H1 (cell line): ENCODE measurements at regions not wholly inside any gene's neighbourhood (a gene's known extent, or its start where the extent isn't known, plus 50 kb on each side); places are given as distances from the start of the nearest gene placed in this dataset.

Experiments
- CTCF ChIA-PET: fragments of 300-600 bp; sonication (Branson Sonifier 250); formaldehyde crosslinking; loops from one replicate; lab custom pipeline; 2021; ENCODE audit not compliant: partially characterized antibody; lab: Charles Lee
- POLR2A ChIA-PET: fragments of 300-600 bp; sonication (Branson Sonifier 250); formaldehyde crosslinking; loops from one replicate; lab custom pipeline; 2021; ENCODE audit warnings: inconsistent platforms; ENCODE audit not compliant: partially characterized antibody; lab: Charles Lee
- DNase-seq, 2 experiments: peaks; one replicate each; pipeline versions ENCODE4 v3.0.0 to v3.0.0-alpha.2; 2010 to 2022; ENCODE audit warnings: low spot score in 2 of 2, low read depth in 1 of 2, mixed read lengths in 1 of 2
- FAIRE-seq: peaks from 2 replicates; lab custom pipeline; 2011; peaks lifted over from hg19 to GRCh38; lab: Jason Lieb, UNC
- H2AFZ ChIP-seq: 2 replicates; pipeline ENCODE4 v1.8.1; 2012; ENCODE audit warnings: low read length, inconsistent platforms
- H2AK5ac ChIP-seq: 2 replicates; pipeline ENCODE4 v1.6.1; 2013; ENCODE audit warnings: low read depth, low read length
- H2BK120ac ChIP-seq: replicated peaks from 2 replicates; pipeline ENCODE3; 2013; ENCODE audit warnings: low read depth, low read length, inconsistent platforms
- H2BK12ac ChIP-seq: 2 replicates; pipeline ENCODE4 v1.6.1; 2013; ENCODE audit warnings: low read depth, low read length
- H2BK15ac ChIP-seq: 2 replicates; pipeline ENCODE4 v1.6.1; 2013; ENCODE audit warnings: low read length
- H2BK20ac ChIP-seq: 2 replicates; pipeline ENCODE4 v1.6.1; 2013; ENCODE audit warnings: low read length
- H2BK5ac ChIP-seq: 2 replicates; pipeline ENCODE4 v1.6.1; 2013; ENCODE audit warnings: low read depth, low read length
- H3K14ac ChIP-seq: 2 replicates; pipeline ENCODE4 v1.6.1; 2013; ENCODE audit warnings: inconsistent platforms; ENCODE audit not compliant: insufficient read length
- H3K18ac ChIP-seq: 2 replicates; pipeline ENCODE4 v1.6.1; 2013; ENCODE audit warnings: low read length; ENCODE audit errors: extremely low read depth
- H3K23ac ChIP-seq: 2 replicates; pipeline ENCODE4 v1.6.1; 2013; ENCODE audit warnings: inconsistent platforms; ENCODE audit not compliant: insufficient read length
- H3K23me2 ChIP-seq: 2 replicates; pipeline ENCODE4 v1.6.1; 2013; ENCODE audit warnings: low read depth, low read length
- H3K27ac ChIP-seq: 2 replicates; pipeline ENCODE4 v1.6.1; 2011; ENCODE audit warnings: low read depth, low read length, inconsistent platforms
- H3K27me3 ChIP-seq, 4 experiments: replicated peaks in 1 of 4; 1 replicate in 1 of 4; 2 replicates in 3 of 4; pipeline versions ENCODE4 v1.6.1 to v1.8.1; 2011 to 2013; ENCODE audit warnings: low read length in 3 of 4, mild to moderate bottlenecking in 3 of 4, inconsistent platforms in 2 of 4, mixed read lengths in 2 of 4, moderate library complexity in 1 of 4; ENCODE audit not compliant: control insufficient read depth in 3 of 4, insufficient read depth in 3 of 4; ENCODE audit errors: extremely low read depth in 1 of 4
- H3K36me3 ChIP-seq, 4 experiments: 2 replicates each; pipeline versions ENCODE4 v1.6.1 to v1.8.1; 2011 to 2013; ENCODE audit warnings: mild to moderate bottlenecking in 4 of 4, low read length in 3 of 4, moderate library complexity in 2 of 4, control low read depth in 1 of 4, inconsistent platforms in 1 of 4; ENCODE audit not compliant: insufficient read depth in 4 of 4, control insufficient read depth in 2 of 4
- H3K4ac ChIP-seq: replicated peaks from 2 replicates; pipeline ENCODE3; 2013; ENCODE audit warnings: low read length, low read depth, mixed read lengths, inconsistent platforms; ENCODE audit not compliant: insufficient read length
- H3K4me1 ChIP-seq, 4 experiments: replicated peaks in 1 of 4; 1 replicate in 1 of 4; 2 replicates in 3 of 4; pipeline versions ENCODE4 v1.6.1 to v1.8.1; 2011 to 2013; ENCODE audit warnings: low read length in 3 of 4, inconsistent platforms in 2 of 4, mixed read lengths in 1 of 4; ENCODE audit not compliant: insufficient read depth in 4 of 4, control insufficient read depth in 3 of 4
- H3K4me2 ChIP-seq, 2 experiments: 2 replicates each; pipeline versions ENCODE4 v1.6.1 to v1.8.1; 2011 to 2013; ENCODE audit warnings: low read depth in 2 of 2, low read length in 2 of 2, control low read depth in 1 of 2, inconsistent platforms in 1 of 2, mild to moderate bottlenecking in 1 of 2; ENCODE audit not compliant: insufficient read depth in 1 of 2
- H3K4me3 ChIP-seq, 4 experiments: fragments of 200-600, 300-600 bp in 1 of 4; sonication (generic), shearing (Covaris generic), sonication (Bioruptor Twin) in 1 of 4; 2 replicates each; pipeline versions ENCODE4 v1.5.1 to v1.8.1; 2011 to 2016; ENCODE audit warnings: low read length in 4 of 4, low read depth in 3 of 4, control low read depth in 2 of 4, inconsistent platforms in 2 of 4, mild to moderate bottlenecking in 2 of 4, mixed read lengths in 1 of 4, moderate library complexity in 1 of 4; ENCODE audit not compliant: insufficient read depth in 2 of 4; ENCODE audit errors: extremely low read depth in 1 of 4
- H3K56ac ChIP-seq: replicated peaks from 2 replicates; pipeline ENCODE3; 2013; ENCODE audit warnings: low read depth, mild to moderate bottlenecking, mixed read lengths, low read length, inconsistent platforms; ENCODE audit not compliant: insufficient read length
- H3K79me1 ChIP-seq: 2 replicates; pipeline ENCODE4 v1.6.1; 2013; ENCODE audit warnings: low read depth, low read length, control low read depth
- H3K79me2 ChIP-seq, 2 experiments: 2 replicates each; pipeline versions ENCODE4 v1.6.1 to v1.8.1; 2012 to 2013; ENCODE audit warnings: low read length in 2 of 2, mild to moderate bottlenecking in 2 of 2, inconsistent platforms in 1 of 2; ENCODE audit not compliant: insufficient read depth in 2 of 2, control insufficient read depth in 1 of 2
- H3K9ac ChIP-seq, 4 experiments: replicated peaks in 1 of 4; 1 replicate in 1 of 4; 2 replicates in 3 of 4; pipeline versions ENCODE4 v1.6.1 to v1.8.1; 2011 to 2013; ENCODE audit warnings: low read depth in 3 of 4, low read length in 3 of 4, control low read depth in 2 of 4, mild to moderate bottlenecking in 2 of 4, moderate library complexity in 2 of 4, inconsistent platforms in 1 of 4; ENCODE audit errors: extremely low read depth in 1 of 4
- H3K9me3 ChIP-seq, 2 experiments: 2 replicates each; pipeline versions ENCODE4 v1.6.1 to v1.8.1; 2012 to 2013; ENCODE audit warnings: mild to moderate bottlenecking in 2 of 2, moderate library complexity in 2 of 2, control low read depth in 1 of 2, inconsistent platforms in 1 of 2, low read depth in 1 of 2, low read length in 1 of 2, mixed read lengths in 1 of 2; ENCODE audit not compliant: insufficient read depth in 2 of 2
- H4K20me1 ChIP-seq, 2 experiments: replicated peaks in 1 of 2; 2 replicates each; pipeline versions ENCODE3 to v1.8.1; 2011 to 2013; ENCODE audit warnings: inconsistent platforms in 2 of 2, low read length in 2 of 2, mild to moderate bottlenecking in 1 of 2; ENCODE audit not compliant: insufficient read depth in 2 of 2, control insufficient read depth in 1 of 2
- H4K5ac ChIP-seq: 2 replicates; pipeline ENCODE4 v1.6.1; 2013; ENCODE audit warnings: low read length, low read depth, mixed read lengths, inconsistent platforms; ENCODE audit not compliant: insufficient read length
- H4K8ac ChIP-seq: 2 replicates; pipeline ENCODE4 v1.8.0; 2013; ENCODE audit warnings: mild to moderate bottlenecking, moderate library complexity, low read length, inconsistent platforms; ENCODE audit not compliant: insufficient read depth; ENCODE audit errors: extremely low read depth
- H4K91ac ChIP-seq: replicated peaks from 2 replicates; pipeline ENCODE3; 2013; ENCODE audit warnings: low read length, mixed read lengths, inconsistent platforms; ENCODE audit not compliant: insufficient read length
- BACH1 ChIP-seq: IDR thresholded peaks from 2 replicates; pipeline ENCODE4 v1.6.1; 2012; ENCODE audit warnings: low read length, improper control_type of control experiment
- CTBP2 ChIP-seq: IDR thresholded peaks from 2 replicates; pipeline ENCODE4 v1.7.0; 2011; ENCODE audit warnings: borderline replicate concordance, mild to moderate bottlenecking, moderate library complexity, mixed read lengths, low read length; ENCODE audit not compliant: insufficient read depth, insufficient read length
- HDAC2 ChIP-seq, 2 experiments: fragments of 300-600 bp in 1 of 2; sonication (generic) in 1 of 2; IDR thresholded peaks; 2 replicates each; pipeline ENCODE4 v1.6.1; 2011 to 2012; ENCODE audit warnings: low read depth in 2 of 2, low read length in 2 of 2, mild to moderate bottlenecking in 2 of 2, moderate library complexity in 2 of 2, borderline replicate concordance in 1 of 2, inconsistent platforms in 1 of 2
- HDAC6 ChIP-seq: IDR thresholded peaks from one replicate; pipeline ENCODE4 v1.7.1; 2012; ENCODE audit warnings: low read depth, mild to moderate bottlenecking, inconsistent platforms, low read length, moderate library complexity
- RXRA ChIP-seq: IDR thresholded peaks from 2 replicates; pipeline ENCODE4 v1.6.1; 2011; ENCODE audit warnings: low read depth, mild to moderate bottlenecking, low read length, moderate library complexity; ENCODE audit not compliant: insufficient read depth
- SAP30 ChIP-seq: fragments of 300-600 bp; sonication (generic); IDR thresholded peaks from 2 replicates; pipeline ENCODE4 v1.7.1; 2012; ENCODE audit warnings: low read length, moderate library complexity, mild to moderate bottlenecking, inconsistent platforms; ENCODE audit not compliant: insufficient read depth, insufficient replicate concordance
- TAF1 ChIP-seq: IDR thresholded peaks from 2 replicates; pipeline ENCODE4 v1.6.1; 2011; ENCODE audit warnings: mild to moderate bottlenecking, low read depth, low read length
- WGBS, 2 experiments: shearing (Covaris generic) in 1 of 2; methylation state at CpG; one replicate each; pipeline versions ENCODE4 v1.1.6 to v1.1.7; 2013 to 2015; ENCODE audit warnings: low lambda C conversion rate in 2 of 2, mixed read lengths in 2 of 2, inconsistent platforms in 1 of 2, low coverage in 1 of 2, missing lambda C conversion rate in 1 of 2; ENCODE audit not compliant: insufficient replicate concordance in 2 of 2, insufficient coverage in 1 of 2, insufficient read length in 1 of 2; ENCODE audit errors: extremely low coverage in 1 of 2, missing lambda C conversion rate in 1 of 2; 5-methylcytosine and 5-hydroxymethylcytosine counted together

DNA sequence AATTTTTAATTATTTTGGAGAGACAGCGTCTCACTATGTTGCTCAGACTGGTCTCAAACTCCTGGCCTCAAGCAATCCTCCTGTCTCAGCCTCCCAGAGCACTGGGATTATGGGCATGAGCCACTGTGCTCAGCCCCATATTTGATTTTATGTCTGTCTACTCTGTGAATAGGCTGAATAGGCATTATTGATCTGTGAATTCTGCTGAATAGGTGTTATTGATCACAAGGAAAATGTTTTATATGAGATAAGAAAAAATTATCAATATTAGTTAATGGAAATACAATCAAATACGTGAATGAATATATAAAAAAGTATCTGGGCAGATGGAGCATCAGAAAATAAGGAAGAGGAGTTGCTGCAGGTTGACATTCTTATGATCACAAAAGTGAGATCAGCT lies 483.4 kb upstream of the LARGE1 start:
- no peaks in the 10 kb centered on the region for H3K79me1 ChIP-seq
- no peak overlapping the region for H3K9ac ChIP-seq
- no peak overlapping the region for H3K14ac ChIP-seq
- H2AK5ac ChIP-seq = no peak overlapping the region
- no peak overlapping the region for H2BK120ac ChIP-seq
- H3K36me3 ChIP-seq = no peaks in the 10 kb centered on the region
- WGBS, 2 experiments = 88% methylated on average over 2 of the region's 2 CpGs; no CpG with 5 or more reads in 1 of the 2 experiments
- H3K4ac ChIP-seq = no peak overlapping the region
- no peak overlapping the region for H4K5ac ChIP-seq
- no peak overlapping the region for H3K4me3 ChIP-seq
- H4K91ac ChIP-seq = no peak overlapping the region
- H3K4me1 ChIP-seq = no peaks in the 10 kb centered on the region
- H3K23ac ChIP-seq = no peak overlapping the region
- CTCF ChIA-PET = no interaction called here
- H4K8ac ChIP-seq = no peak overlapping the region
- TF ChIP-seq SAP30 (no peak), TAF1 (no peak), CTBP2 (no peak), HDAC2 (IDR thresholded peaks at IDR 0.05; ENCODE audit: borderline replicate concordance in 1 of 2, low read depth in 2 of 2, low read length in 2 of 2) (no peak), HDAC6 (no peak), RXRA (no peak), BACH1 (no peak)
- no peak overlapping the region for H2BK5ac ChIP-seq
- no peak overlapping the region for H2BK15ac ChIP-seq
- no peak overlapping the region for H2BK12ac ChIP-seq
- POLR2A ChIA-PET = no interaction called here
- no peaks in the 10 kb centered on the region for H4K20me1 ChIP-seq
- no peak for FAIRE-seq
- no peak overlapping the region for H3K18ac ChIP-seq
- H3K79me2 ChIP-seq = no peaks in the 10 kb centered on the region
- no peak overlapping the region for H3K4me2 ChIP-seq
- H3K9me3 ChIP-seq = no peaks in the 10 kb centered on the region
- H2AFZ ChIP-seq = no peak overlapping the region
- no peak overlapping the region for H2BK20ac ChIP-seq
- no peaks in the 10 kb centered on the region; the same call in 1 of the 2 replicates for H3K23me2 ChIP-seq
- H3K27me3 ChIP-seq = no peaks in the 10 kb centered on the region
- no peak for DNase-seq
- no peak overlapping the region for H3K56ac ChIP-seq
- no peak overlapping the region for H3K27ac ChIP-seq
